ENCODE measurements at regions not wholly inside any gene's neighbourhood (a gene's known extent, or its start where the extent isn't known, plus 50 kb on each side); places are given as distances from the start of the nearest gene placed in this dataset.
"Not testable (repeated sequence)": the region's sequence is repeated elsewhere in the genome, so short reads cannot be mapped to it uniquely, and the experiment has no call there.

DNA sequence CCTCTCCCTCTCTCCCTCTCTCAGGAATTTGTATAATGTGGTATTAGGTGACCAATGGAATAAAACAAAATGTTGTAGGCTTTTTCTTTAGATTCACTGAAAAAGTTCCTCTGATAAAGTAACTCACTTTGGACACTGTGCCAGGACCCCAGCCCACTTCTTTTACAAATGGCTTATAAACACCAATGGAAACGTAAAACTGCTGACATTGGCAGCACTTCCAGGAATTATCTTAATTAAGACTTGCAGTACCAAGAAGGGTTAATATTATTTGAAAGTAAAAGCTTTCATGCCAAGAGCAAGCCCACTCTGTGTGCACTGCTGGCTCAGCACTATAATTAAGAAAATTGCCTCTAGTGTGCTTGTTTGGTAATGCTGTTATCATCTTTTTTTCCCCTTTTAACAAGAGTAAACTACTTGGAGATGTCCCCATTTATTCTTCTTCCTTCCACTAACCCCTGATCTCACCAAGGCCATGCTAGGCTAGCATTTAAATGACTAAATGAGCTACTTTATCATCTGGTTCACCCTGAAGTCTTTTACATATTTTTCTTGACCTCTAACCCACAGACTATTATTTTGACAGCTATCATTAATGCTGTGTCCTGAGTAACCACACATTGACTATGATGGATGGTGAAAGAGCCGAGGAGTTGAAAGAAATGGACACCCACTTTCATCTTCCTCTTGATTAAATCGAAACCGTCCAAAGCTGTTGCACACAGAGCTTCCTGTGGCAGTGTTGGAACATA is 232.2 kb upstream of the ETAA1 start:
- H3K4me3 ChIP-seq (ENCODE audit: low read depth, low read length): no peak overlapping the region

DNA sequence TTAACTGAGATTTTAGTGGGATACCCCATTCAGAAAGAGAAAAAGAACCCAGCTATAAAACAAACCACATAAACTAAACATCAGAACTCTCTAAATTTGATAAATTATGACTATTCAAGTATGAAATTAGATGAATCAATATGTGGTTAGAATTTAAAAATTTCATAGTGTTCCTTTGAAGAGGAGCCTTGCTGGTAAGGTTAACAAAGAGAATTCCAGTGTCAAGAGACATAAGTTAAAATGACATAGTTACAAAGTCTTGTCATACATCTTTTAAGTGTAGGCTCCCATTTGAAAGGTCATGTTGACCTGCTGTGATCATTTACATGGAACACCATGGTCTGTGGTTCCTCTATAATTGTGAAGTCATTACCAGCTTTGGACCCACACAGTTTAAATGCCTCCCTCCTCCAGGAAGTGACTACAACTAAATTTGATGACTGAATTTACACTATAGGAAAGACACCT is 231.6 kb upstream of the ETAA1 start:
- TF ChIP-seq, protein P1, sequence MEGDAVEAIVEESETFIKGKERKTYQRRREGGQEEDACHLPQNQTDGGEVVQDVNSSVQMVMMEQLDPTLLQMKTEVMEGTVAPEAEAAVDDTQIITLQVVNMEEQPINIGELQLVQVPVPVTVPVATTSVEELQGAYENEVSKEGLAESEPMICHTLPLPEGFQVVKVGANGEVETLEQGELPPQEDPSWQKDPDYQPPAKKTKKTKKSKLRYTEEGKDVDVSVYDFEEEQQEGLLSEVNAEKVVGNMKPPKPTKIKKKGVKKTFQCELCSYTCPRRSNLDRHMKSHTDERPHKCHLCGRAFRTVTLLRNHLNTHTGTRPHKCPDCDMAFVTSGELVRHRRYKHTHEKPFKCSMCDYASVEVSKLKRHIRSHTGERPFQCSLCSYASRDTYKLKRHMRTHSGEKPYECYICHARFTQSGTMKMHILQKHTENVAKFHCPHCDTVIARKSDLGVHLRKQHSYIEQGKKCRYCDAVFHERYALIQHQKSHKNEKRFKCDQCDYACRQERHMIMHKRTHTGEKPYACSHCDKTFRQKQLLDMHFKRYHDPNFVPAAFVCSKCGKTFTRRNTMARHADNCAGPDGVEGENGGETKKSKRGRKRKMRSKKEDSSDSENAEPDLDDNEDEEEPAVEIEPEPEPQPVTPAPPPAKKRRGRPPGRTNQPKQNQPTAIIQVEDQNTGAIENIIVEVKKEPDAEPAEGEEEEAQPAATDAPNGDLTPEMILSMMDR (IDR thresholded peaks at IDR 0.05; ENCODE audit: borderline replicate concordance, insufficient read depth, low read depth, low read length): no peak

More for the DNA sequence above, 232.2 kb upstream of the ETAA1 start:
- TF ChIP-seq, protein P1 (IDR thresholded peaks at IDR 0.05; ENCODE audit: borderline replicate concordance, insufficient read depth, low read depth, low read length): no peak

DNA sequence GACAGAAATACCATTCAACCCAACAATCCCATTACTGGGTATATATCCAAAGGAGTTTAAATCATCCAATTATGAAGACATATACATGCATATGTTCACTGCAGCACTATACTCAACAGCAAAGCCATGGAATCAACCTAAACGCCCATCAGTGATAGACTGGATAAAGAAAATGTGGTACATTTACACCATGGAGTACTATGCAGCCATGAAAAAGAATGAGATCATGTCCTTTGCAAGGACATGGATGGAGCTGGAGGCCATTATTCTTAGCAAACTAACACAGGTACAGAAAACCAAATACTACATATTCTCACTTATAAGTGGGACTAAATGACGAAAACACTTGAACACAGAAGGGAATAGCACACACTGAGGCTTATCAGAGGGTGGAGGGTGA is 230.6 kb upstream of the ETAA1 start:
- H3K4me3 ChIP-seq (ENCODE audit: low read depth, low read length): not testable (repeated sequence)

More for the DNA sequence above, 231.6 kb upstream of the ETAA1 start:
- no peak overlapping the region for H3K4me3 ChIP-seq (ENCODE audit: low read depth, low read length)

DNA sequence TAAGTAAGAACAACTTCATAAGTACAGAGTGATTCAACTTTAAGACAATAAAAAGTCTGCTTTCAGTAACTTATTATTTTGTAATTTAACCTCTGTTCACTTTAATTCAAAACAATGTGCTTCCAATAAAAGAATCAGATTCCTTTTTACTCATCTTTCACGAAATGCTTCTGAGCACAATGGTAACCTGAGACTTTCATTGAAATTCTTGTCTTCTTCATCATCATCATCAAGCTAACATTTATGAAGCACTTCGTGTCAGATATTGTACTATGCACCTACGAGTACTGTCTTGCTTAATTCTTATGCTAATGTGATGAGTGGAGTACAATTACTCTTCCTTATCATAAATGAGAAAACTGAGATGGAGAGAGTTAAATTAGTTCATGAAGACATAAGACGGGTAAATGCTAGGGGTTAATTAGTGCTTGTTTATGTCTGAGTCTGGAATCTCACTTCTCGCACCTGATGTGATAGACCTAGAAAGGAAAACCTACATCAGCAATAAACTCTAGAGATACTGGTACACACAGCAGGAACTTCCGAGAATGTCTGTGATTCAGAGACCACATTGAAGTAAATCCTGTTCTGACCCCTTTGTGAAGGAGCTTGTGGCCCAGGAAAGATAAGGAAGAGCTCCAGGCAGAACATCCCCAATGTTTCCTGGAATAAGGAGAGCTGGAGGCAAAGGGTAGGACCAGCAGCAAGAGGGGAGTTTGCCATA is 227.6 kb upstream of the ETAA1 start:
- no peak overlapping the region for H3K4me3 ChIP-seq (ENCODE audit: low read depth, low read length)
- TF ChIP-seq, protein P1 (IDR thresholded peaks at IDR 0.05; ENCODE audit: borderline replicate concordance, insufficient read depth, low read depth, low read length): no peak

DNA sequence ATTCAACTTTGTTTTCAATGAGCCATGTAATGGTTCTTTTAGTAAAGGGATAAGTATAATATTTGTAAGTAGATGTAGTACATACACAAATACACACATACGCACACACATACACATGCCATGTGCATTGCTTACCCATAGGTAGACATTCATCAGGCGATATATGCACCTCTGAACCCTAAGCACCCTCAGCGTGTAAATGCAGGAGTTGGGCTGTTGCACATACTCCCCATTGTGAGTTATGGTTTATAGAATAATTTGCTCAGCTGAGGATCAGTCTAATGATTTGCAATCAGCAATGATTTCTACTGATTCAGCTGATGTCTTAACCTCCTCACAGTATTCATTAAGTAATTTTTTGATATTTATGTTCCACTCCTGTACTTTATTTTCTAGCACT is 217.6 kb upstream of the ETAA1 start:
- TF ChIP-seq, protein P1 (IDR thresholded peaks at IDR 0.05; ENCODE audit: borderline replicate concordance, insufficient read depth, low read depth, low read length): no peak
- H3K4me3 ChIP-seq (ENCODE audit: low read depth, low read length): no peak overlapping the region

DNA sequence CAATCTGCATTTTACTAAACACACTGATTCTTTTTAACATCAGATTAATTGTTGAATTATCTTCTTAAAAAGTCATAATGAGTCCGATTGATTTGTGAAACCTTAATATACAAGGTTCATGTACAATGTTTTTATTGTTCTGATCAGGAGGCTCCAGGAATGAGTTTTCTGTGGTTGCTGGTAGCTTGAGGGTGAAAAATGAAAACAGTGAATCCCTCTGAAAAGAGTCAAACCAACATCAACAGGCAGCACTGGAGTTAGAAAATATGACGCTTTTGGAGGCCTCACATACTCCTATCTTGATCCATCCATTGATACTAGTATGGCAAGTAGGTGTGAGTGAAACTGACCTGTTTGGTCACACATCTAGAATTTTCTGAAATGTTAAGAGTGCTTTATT is 216.3 kb upstream of the ETAA1 start:
- no peak overlapping the region for H3K4me3 ChIP-seq (ENCODE audit: low read depth, low read length)
- TF ChIP-seq, protein P1 (IDR thresholded peaks at IDR 0.05; ENCODE audit: borderline replicate concordance, insufficient read depth, low read depth, low read length): no peak

DNA sequence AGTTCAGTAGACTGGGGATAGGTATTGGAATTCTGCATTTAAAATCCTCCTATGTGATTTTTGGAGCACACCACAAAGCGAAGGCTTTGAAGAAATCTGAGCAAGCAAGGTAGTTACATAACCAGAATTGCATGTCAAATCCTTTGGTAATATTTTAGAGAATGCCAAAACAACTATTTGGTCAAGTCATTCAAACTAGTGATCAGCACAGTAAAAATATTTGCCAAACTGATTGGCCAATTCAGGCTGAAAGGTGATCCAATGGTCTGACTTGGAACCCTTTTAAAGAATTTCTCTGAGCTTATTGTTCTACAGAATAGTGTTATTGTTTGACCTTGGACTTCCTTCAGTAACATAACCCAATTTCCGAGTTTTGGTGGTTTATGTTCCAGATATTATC is 214.2 kb upstream of the ETAA1 start:
- TF ChIP-seq, protein P1 (IDR thresholded peaks at IDR 0.05; ENCODE audit: borderline replicate concordance, insufficient read depth, low read depth, low read length): no peak
- no peak overlapping the region for H3K4me3 ChIP-seq (ENCODE audit: low read depth, low read length)
